H9 (cell line): ENCODE measurements at regions not wholly inside any gene's neighbourhood (a gene's known extent, or its start where the extent isn't known, plus 50 kb on each side); places are given as distances from the start of the nearest gene placed in this dataset.

Experiments
- DNase-seq: peaks from one replicate; pipeline ENCODE4 v3.0.0-alpha.2; 2017
- H2AFZ ChIP-seq: one replicate; pipeline ENCODE4 v1.6.1; 2013; ENCODE audit warnings: mild to moderate bottlenecking, low read length, control low read depth, moderate library complexity
- H2AK5ac ChIP-seq: 2 replicates; pipeline ENCODE4 v1.6.1; 2013; ENCODE audit warnings: low read length, control low read depth, mixed read lengths; ENCODE audit not compliant: insufficient read length
- H2BK120ac ChIP-seq: one replicate; pipeline ENCODE4 v1.6.1; 2013; ENCODE audit warnings: low read depth, mild to moderate bottlenecking, low read length, control low read depth, inconsistent platforms; ENCODE audit not compliant: poor library complexity, severe bottlenecking
- H2BK12ac ChIP-seq: 2 replicates; pipeline ENCODE4 v1.6.1; 2013; ENCODE audit warnings: low read length, control low read depth, mixed read lengths, low read depth; ENCODE audit not compliant: insufficient read length
- H2BK15ac ChIP-seq: 2 replicates; pipeline ENCODE4 v1.6.1; 2013; ENCODE audit warnings: low read depth, low read length, control low read depth
- H2BK20ac ChIP-seq: one replicate; pipeline ENCODE4 v1.6.1; 2013; ENCODE audit warnings: low read depth, mild to moderate bottlenecking, low read length, control low read depth, inconsistent platforms; ENCODE audit not compliant: poor library complexity, severe bottlenecking
- H2BK5ac ChIP-seq: 2 replicates; pipeline ENCODE4 v1.6.1; 2013; ENCODE audit warnings: low read length, control low read depth, mixed read lengths; ENCODE audit not compliant: insufficient read length
- H3K14ac ChIP-seq: 2 replicates; pipeline ENCODE4 v1.6.1; 2013; ENCODE audit warnings: low read length, control low read depth; ENCODE audit not compliant: insufficient read depth
- H3K18ac ChIP-seq: 2 replicates; pipeline ENCODE4 v1.6.1; 2013; ENCODE audit warnings: low read depth, mild to moderate bottlenecking, mixed read lengths, low read length, control low read depth; ENCODE audit not compliant: insufficient read length
- H3K23ac ChIP-seq: 2 replicates; pipeline ENCODE4 v1.6.1; 2013; ENCODE audit warnings: low read length, control low read depth, mixed read lengths, low read depth; ENCODE audit not compliant: insufficient read length
- H3K23me2 ChIP-seq: 2 replicates; pipeline ENCODE4 v1.6.1; 2013; ENCODE audit warnings: low read depth, mild to moderate bottlenecking, mixed read lengths, low read length, control low read depth; ENCODE audit not compliant: insufficient read length, poor library complexity, severe bottlenecking
- H3K27ac ChIP-seq: 2 replicates; pipeline ENCODE4 v1.5.1; 2013; ENCODE audit warnings: low read length, control low read depth, mixed read lengths, low read depth; ENCODE audit not compliant: insufficient read length
- H3K27me3 ChIP-seq: 2 replicates; pipeline ENCODE4 v1.6.1; 2013; ENCODE audit warnings: low read length, control low read depth, inconsistent platforms; ENCODE audit not compliant: insufficient read depth
- H3K4ac ChIP-seq: 2 replicates; pipeline ENCODE4 v1.6.1; 2013; ENCODE audit warnings: low read depth, mild to moderate bottlenecking, control low read depth, inconsistent platforms, low read length, moderate library complexity
- H3K4me1 ChIP-seq: 2 replicates; pipeline ENCODE4 v1.6.1; 2013; ENCODE audit warnings: low read length, control low read depth, inconsistent platforms; ENCODE audit not compliant: insufficient read depth
- H3K4me2 ChIP-seq: 2 replicates; pipeline ENCODE4 v1.6.1; 2013; ENCODE audit warnings: low read length, control low read depth, mixed read lengths; ENCODE audit not compliant: insufficient read length, insufficient read depth
- H3K56ac ChIP-seq: 2 replicates; pipeline ENCODE4 v1.6.1; 2013; ENCODE audit warnings: low read depth, mild to moderate bottlenecking, mixed read lengths, low read length, control low read depth; ENCODE audit not compliant: insufficient read length
- H3K79me1 ChIP-seq: 2 replicates; pipeline ENCODE4 v1.6.1; 2013; ENCODE audit warnings: low read depth, mild to moderate bottlenecking, moderate library complexity, low read length, control low read depth, inconsistent platforms; ENCODE audit not compliant: insufficient read depth, poor library complexity, severe bottlenecking
- H3K79me2 ChIP-seq: 2 replicates; pipeline ENCODE4 v1.6.1; 2013; ENCODE audit warnings: low read length, control low read depth, inconsistent platforms; ENCODE audit not compliant: insufficient read depth
- H3K9ac ChIP-seq: 2 replicates; pipeline ENCODE4 v1.6.1; 2013; ENCODE audit warnings: low read length, control low read depth, mixed read lengths; ENCODE audit not compliant: insufficient read length; ENCODE audit errors: extremely low read depth
- H3K9me3 ChIP-seq: one replicate; pipeline ENCODE4 v1.6.1; 2013; ENCODE audit warnings: low read depth, low read length, inconsistent platforms; ENCODE audit not compliant: control insufficient read depth
- H3T11ph ChIP-seq: one replicate; pipeline ENCODE4 v1.6.1; 2013; ENCODE audit warnings: mild to moderate bottlenecking, low read length, control low read depth, inconsistent platforms
- H4K20me1 ChIP-seq: one replicate; pipeline ENCODE4 v1.6.1; 2013; ENCODE audit not compliant: control insufficient read depth, insufficient read length, insufficient read depth
- H4K5ac ChIP-seq: 2 replicates; pipeline ENCODE4 v1.6.1; 2013; ENCODE audit warnings: low read depth, mild to moderate bottlenecking, mixed read lengths, low read length, control low read depth; ENCODE audit not compliant: insufficient read length
- H4K8ac ChIP-seq: replicated peaks from 2 replicates; pipeline ENCODE4 v1.6.1; 2013; ENCODE audit warnings: low read length, control low read depth, mixed read lengths, low read depth; ENCODE audit not compliant: insufficient read length
- H4K91ac ChIP-seq: 2 replicates; pipeline ENCODE4 v1.6.1; 2013; ENCODE audit warnings: low read depth, mild to moderate bottlenecking, moderate library complexity, mixed read lengths, low read length, control low read depth; ENCODE audit not compliant: insufficient read length
- H3K27ac Mint-ChIP-seq, 3 experiments: 2 replicates in 2 of 3; 3 replicates in 1 of 3; pipeline ENCODE4 v1.8.0; 2020 to 2021; ENCODE audit warnings: mixed read lengths in 3 of 3, mild to moderate bottlenecking in 1 of 3, moderate library complexity in 1 of 3
- H3K27me3 Mint-ChIP-seq: 2 replicates; pipeline ENCODE4 v1.8.0; 2021; ENCODE audit warnings: low read depth, mild to moderate bottlenecking, moderate library complexity, mixed read lengths
- H3K36me3 Mint-ChIP-seq, 3 experiments: 2 replicates in 2 of 3; 3 replicates in 1 of 3; pipeline ENCODE4 v1.8.0; 2020 to 2021; ENCODE audit warnings: low read depth in 3 of 3, mixed read lengths in 3 of 3; ENCODE audit not compliant: insufficient read depth in 1 of 3
- H3K4me1 Mint-ChIP-seq, 2 experiments: 2 replicates each; pipeline ENCODE4 v1.8.0; 2020; ENCODE audit warnings: mixed read lengths in 2 of 2
- H3K4me3 Mint-ChIP-seq, 2 experiments: 2 replicates in 1 of 2; 3 replicates in 1 of 2; pipeline ENCODE4 v1.8.0; 2020 to 2021; ENCODE audit warnings: mild to moderate bottlenecking in 2 of 2, mixed read lengths in 2 of 2, moderate library complexity in 1 of 2
- H3K9me3 Mint-ChIP-seq, 2 experiments: 2 replicates in 1 of 2; 3 replicates in 1 of 2; pipeline ENCODE4 v1.8.0; 2020; ENCODE audit warnings: mild to moderate bottlenecking in 2 of 2, mixed read lengths in 2 of 2, moderate library complexity in 1 of 2
- CTCF ChIP-seq: fragments of 200-600 bp; sonication (generic); conservative IDR thresholded peaks from 3 replicates; pipeline ENCODE4 v1.8.0; 2021; ENCODE audit warnings: antibody characterized with exemption, mild to moderate bottlenecking
- WGBS: extraction: QIAGEN DNeasy Blood & Tissue Kit; methylation state at CpG from one replicate; pipeline ENCODE4 v1.1.7; 2013; ENCODE audit warnings: missing lambda C conversion rate, low lambda C conversion rate, mixed read lengths; ENCODE audit not compliant: insufficient read length; ENCODE audit errors: extremely low coverage; 5-methylcytosine and 5-hydroxymethylcytosine counted together

GRCh38 chr4:27176400-27176799 is 315.8 kb downstream of the STIM2 start:
- no peak overlapping the region for H4K91ac ChIP-seq
- no peak overlapping the region for H3K23ac ChIP-seq
- no peak overlapping the region for H3T11ph ChIP-seq
- no peak overlapping the region for H2AK5ac ChIP-seq
- Mint-ChIP-seq H3K36me3 (no peaks in the 10 kb centered on the region; a peak in 2 of 7 replicates), H3K9me3 (peaks cover 3 to 4% of the 10 kb centered on the region in 2 experiments; a peak in 4 of 5 replicates), H3K27ac (no peak overlapping the region; a peak in 2 of 7 replicates), H3K27me3 (no peaks in the 10 kb centered on the region; the same call in 1 of the 2 replicates), H3K4me1 (peaks cover 4 to 8% of the 10 kb centered on the region in 2 experiments; a peak in 3 of 4 replicates), H3K4me3 (no peak overlapping the region)
- no peak overlapping the region for H2AFZ ChIP-seq
- H2BK15ac ChIP-seq: no peak overlapping the region
- H3K23me2 ChIP-seq: no peaks in the 10 kb centered on the region
- no peak overlapping the region for H3K9ac ChIP-seq
- H4K20me1 ChIP-seq: no peaks in the 10 kb centered on the region
- H3K4me2 ChIP-seq: no peak overlapping the region
- H2BK12ac ChIP-seq: no peak overlapping the region
- H3K14ac ChIP-seq: no peak overlapping the region
- peak; percentile 72 for TF ChIP-seq CTCF
- no peaks in the 10 kb centered on the region for H3K9me3 ChIP-seq
- no peak overlapping the region for H3K27ac ChIP-seq
- H4K5ac ChIP-seq: no peak overlapping the region
- DNase-seq: peak; percentile 49
- H3K79me2 ChIP-seq: no peaks in the 10 kb centered on the region
- no peak overlapping the region for H2BK5ac ChIP-seq
- no peaks in the 10 kb centered on the region for H3K79me1 ChIP-seq
- H3K18ac ChIP-seq: no peak overlapping the region
- no peak overlapping the region for H3K4ac ChIP-seq
- H3K56ac ChIP-seq: no peak overlapping the region
- WGBS: no CpG with 5 or more reads among the region's 3 CpGs
- no peaks in the 10 kb centered on the region for H3K27me3 ChIP-seq
- no peak overlapping the region for H4K8ac ChIP-seq
- no peaks in the 10 kb centered on the region for H3K4me1 ChIP-seq
- no peak overlapping the region for H2BK20ac ChIP-seq
- no peak overlapping the region for H2BK120ac ChIP-seq
